ENCODE measurements at regions not wholly inside any gene's neighbourhood (a gene's known extent, or its start where the extent isn't known, plus 50 kb on each side); places are given as distances from the start of the nearest gene placed in this dataset.

- DNase-seq (ENCODE audit: low spot score) = no peak
- Histone ChIP-seq H3K9me3 (ENCODE audit: severe bottlenecking) (no peaks in the 10 kb centered on the region), H3K36me3 (ENCODE audit: low read depth) (no peaks in the 10 kb centered on the region), H3K27ac (ENCODE audit: poor library complexity, severe bottlenecking) (no peak overlapping the region), H3K4me3 (ENCODE audit: severe bottlenecking) (no peak overlapping the region), H3K27me3 (ENCODE audit: insufficient read depth, poor library complexity, severe bottlenecking) (no peaks in the 10 kb centered on the region), H3K4me1 (ENCODE audit: insufficient read depth, poor library complexity, severe bottlenecking) (no peaks in the 10 kb centered on the region)
- TF ChIP-seq, protein P1, sequence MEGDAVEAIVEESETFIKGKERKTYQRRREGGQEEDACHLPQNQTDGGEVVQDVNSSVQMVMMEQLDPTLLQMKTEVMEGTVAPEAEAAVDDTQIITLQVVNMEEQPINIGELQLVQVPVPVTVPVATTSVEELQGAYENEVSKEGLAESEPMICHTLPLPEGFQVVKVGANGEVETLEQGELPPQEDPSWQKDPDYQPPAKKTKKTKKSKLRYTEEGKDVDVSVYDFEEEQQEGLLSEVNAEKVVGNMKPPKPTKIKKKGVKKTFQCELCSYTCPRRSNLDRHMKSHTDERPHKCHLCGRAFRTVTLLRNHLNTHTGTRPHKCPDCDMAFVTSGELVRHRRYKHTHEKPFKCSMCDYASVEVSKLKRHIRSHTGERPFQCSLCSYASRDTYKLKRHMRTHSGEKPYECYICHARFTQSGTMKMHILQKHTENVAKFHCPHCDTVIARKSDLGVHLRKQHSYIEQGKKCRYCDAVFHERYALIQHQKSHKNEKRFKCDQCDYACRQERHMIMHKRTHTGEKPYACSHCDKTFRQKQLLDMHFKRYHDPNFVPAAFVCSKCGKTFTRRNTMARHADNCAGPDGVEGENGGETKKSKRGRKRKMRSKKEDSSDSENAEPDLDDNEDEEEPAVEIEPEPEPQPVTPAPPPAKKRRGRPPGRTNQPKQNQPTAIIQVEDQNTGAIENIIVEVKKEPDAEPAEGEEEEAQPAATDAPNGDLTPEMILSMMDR (IDR thresholded peaks at IDR 0.05; ENCODE audit: poor library complexity, severe bottlenecking) = no peak
- no peak for ATAC-seq (ENCODE audit: low read depth)
Observed at GRCh38 chr2:144931960-144932359, 412.0 kb upstream of the ZEB2 start.

GRCh38 chr2:144931480-144931879, 411.6 kb upstream of the ZEB2 start:
- Histone ChIP-seq H3K36me3 (ENCODE audit: low read depth) (no peaks in the 10 kb centered on the region), H3K4me3 (ENCODE audit: severe bottlenecking) (no peak overlapping the region), H3K4me1 (ENCODE audit: insufficient read depth, poor library complexity, severe bottlenecking) (no peaks in the 10 kb centered on the region), H3K27ac (ENCODE audit: poor library complexity, severe bottlenecking) (no peak overlapping the region), H3K9me3 (ENCODE audit: severe bottlenecking) (no peaks in the 10 kb centered on the region), H3K27me3 (ENCODE audit: insufficient read depth, poor library complexity, severe bottlenecking) (no peaks in the 10 kb centered on the region)
- no peak for DNase-seq (ENCODE audit: low spot score)
- no peak for ATAC-seq (ENCODE audit: low read depth)
- TF ChIP-seq, protein P1 (IDR thresholded peaks at IDR 0.05; ENCODE audit: poor library complexity, severe bottlenecking) = no peak

- Histone ChIP-seq H3K4me1 (ENCODE audit: insufficient read depth, poor library complexity, severe bottlenecking) (no peaks in the 10 kb centered on the region), H3K36me3 (ENCODE audit: low read depth) (no peaks in the 10 kb centered on the region), H3K4me3 (ENCODE audit: severe bottlenecking) (no peak overlapping the region), H3K27ac (ENCODE audit: poor library complexity, severe bottlenecking) (no peak overlapping the region), H3K27me3 (ENCODE audit: insufficient read depth, poor library complexity, severe bottlenecking) (no peaks in the 10 kb centered on the region), H3K9me3 (ENCODE audit: severe bottlenecking) (no peaks in the 10 kb centered on the region)
- ATAC-seq (ENCODE audit: low read depth) (no peak), DNase-seq (ENCODE audit: low spot score) (no peak)
- TF ChIP-seq, protein P1 (IDR thresholded peaks at IDR 0.05; ENCODE audit: poor library complexity, severe bottlenecking) = no peak
Observed at GRCh38 chr2:144927429-144927828, 407.5 kb upstream of the ZEB2 start.

- no peaks in the 10 kb centered on the region for H3K27me3 ChIP-seq (ENCODE audit: insufficient read depth, poor library complexity, severe bottlenecking)
- no peaks in the 10 kb centered on the region for H3K9me3 ChIP-seq (ENCODE audit: severe bottlenecking)
- H3K4me1 ChIP-seq (ENCODE audit: insufficient read depth, poor library complexity, severe bottlenecking) = no peaks in the 10 kb centered on the region
- H3K36me3 ChIP-seq (ENCODE audit: low read depth) = no peaks in the 10 kb centered on the region
- no peak for ATAC-seq (ENCODE audit: low read depth)
- H3K4me3 ChIP-seq (ENCODE audit: severe bottlenecking) = no peak overlapping the region
- TF ChIP-seq, protein P1 (IDR thresholded peaks at IDR 0.05; ENCODE audit: poor library complexity, severe bottlenecking) = no peak
- H3K27ac ChIP-seq (ENCODE audit: poor library complexity, severe bottlenecking) = no peak overlapping the region
- no peak for DNase-seq (ENCODE audit: low spot score)
Observed at GRCh38 chr2:144925886-144926285, 406.0 kb upstream of the ZEB2 start.

DNA sequence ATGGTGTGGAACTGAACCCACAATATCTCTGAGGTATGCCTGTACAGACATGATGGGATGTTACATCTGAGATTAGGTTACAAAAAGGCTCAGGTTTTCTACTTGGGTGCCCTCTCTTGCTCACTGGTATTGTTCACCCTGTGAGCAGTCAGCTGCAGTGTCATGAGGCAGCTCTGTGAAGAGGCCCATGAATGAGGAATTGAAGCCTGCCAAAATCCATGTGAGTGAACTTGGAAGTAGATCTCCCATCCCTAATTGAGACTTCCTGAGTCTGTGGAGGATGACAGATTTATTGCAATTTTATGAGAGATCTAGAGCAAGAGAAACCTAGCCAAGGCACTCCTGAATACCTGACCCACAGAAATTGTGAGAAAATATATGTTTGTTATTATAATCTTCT, 404.9 kb upstream of the ZEB2 start:
- TF ChIP-seq, protein P1 (IDR thresholded peaks at IDR 0.05; ENCODE audit: poor library complexity, severe bottlenecking) = no peak
- Histone ChIP-seq H3K4me3 (ENCODE audit: severe bottlenecking) (no peak overlapping the region), H3K36me3 (ENCODE audit: low read depth) (no peaks in the 10 kb centered on the region), H3K27me3 (ENCODE audit: insufficient read depth, poor library complexity, severe bottlenecking) (no peaks in the 10 kb centered on the region), H3K27ac (ENCODE audit: poor library complexity, severe bottlenecking) (no peak overlapping the region), H3K9me3 (ENCODE audit: severe bottlenecking) (no peaks in the 10 kb centered on the region), H3K4me1 (ENCODE audit: insufficient read depth, poor library complexity, severe bottlenecking) (no peaks in the 10 kb centered on the region)
- no peak for DNase-seq (ENCODE audit: low spot score)
- ATAC-seq (ENCODE audit: low read depth) = no peak

Data from RWPE2 (cell line).